T-helper 1 cell treated with Interleukin-12 subunit alpha and Interleukin-12 subunit beta and Interleukin-4 antibody, amounts not matched to agents 30 μg/mL and 1 μg/mL, for 36 hours (primary cell): ENCODE measurements at regions not wholly inside any gene's neighbourhood (a gene's known extent, or its start where the extent isn't known, plus 50 kb on each side); places are given as distances from the start of the nearest gene placed in this dataset.

Experiments
- H3K27ac Mint-ChIP-seq: one replicate; pipeline ENCODE4 v1.8.0; 2021; ENCODE audit warnings: mild to moderate bottlenecking, mixed read lengths
- H3K27me3 Mint-ChIP-seq: one replicate; pipeline ENCODE4 v1.8.0; 2021; ENCODE audit warnings: low read depth, mixed read lengths
- H3K36me3 Mint-ChIP-seq: one replicate; pipeline ENCODE4 v1.8.0; 2021; ENCODE audit warnings: low read depth, mixed read lengths
- H3K4me1 Mint-ChIP-seq: one replicate; pipeline ENCODE4 v1.8.0; 2021; ENCODE audit warnings: low read depth, mixed read lengths
- H3K4me3 Mint-ChIP-seq: one replicate; pipeline ENCODE4 v1.8.0; 2021; ENCODE audit warnings: mild to moderate bottlenecking, moderate library complexity, mixed read lengths
- H3K9me3 Mint-ChIP-seq: one replicate; pipeline ENCODE4 v1.8.0; 2021; ENCODE audit warnings: mixed read lengths

DNA sequence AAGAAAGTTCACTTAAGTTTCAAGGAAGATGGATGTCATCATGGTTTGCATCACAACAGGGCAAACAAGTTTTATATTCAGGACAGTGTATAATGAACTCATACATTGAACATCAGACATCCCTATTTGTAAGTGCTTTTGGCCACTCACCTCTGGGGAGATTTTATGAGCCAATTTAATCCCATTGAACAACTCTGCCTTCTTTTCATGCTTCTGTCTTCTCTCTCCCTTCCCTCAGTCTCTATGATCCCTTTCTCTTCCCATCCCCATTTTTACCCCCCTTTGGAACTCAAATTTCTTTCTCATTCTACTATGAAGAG lies 234.3 kb upstream of the POU2AF2 start:
- H3K36me3 Mint-ChIP-seq, result no peaks in the 10 kb centered on the region
- no peaks in the 10 kb centered on the region for H3K27me3 Mint-ChIP-seq
- no peak overlapping the region for H3K27ac Mint-ChIP-seq
- no peaks in the 10 kb centered on the region for H3K4me1 Mint-ChIP-seq
- H3K9me3 Mint-ChIP-seq, result no peaks in the 10 kb centered on the region
- H3K4me3 Mint-ChIP-seq, result no peak overlapping the region

DNA sequence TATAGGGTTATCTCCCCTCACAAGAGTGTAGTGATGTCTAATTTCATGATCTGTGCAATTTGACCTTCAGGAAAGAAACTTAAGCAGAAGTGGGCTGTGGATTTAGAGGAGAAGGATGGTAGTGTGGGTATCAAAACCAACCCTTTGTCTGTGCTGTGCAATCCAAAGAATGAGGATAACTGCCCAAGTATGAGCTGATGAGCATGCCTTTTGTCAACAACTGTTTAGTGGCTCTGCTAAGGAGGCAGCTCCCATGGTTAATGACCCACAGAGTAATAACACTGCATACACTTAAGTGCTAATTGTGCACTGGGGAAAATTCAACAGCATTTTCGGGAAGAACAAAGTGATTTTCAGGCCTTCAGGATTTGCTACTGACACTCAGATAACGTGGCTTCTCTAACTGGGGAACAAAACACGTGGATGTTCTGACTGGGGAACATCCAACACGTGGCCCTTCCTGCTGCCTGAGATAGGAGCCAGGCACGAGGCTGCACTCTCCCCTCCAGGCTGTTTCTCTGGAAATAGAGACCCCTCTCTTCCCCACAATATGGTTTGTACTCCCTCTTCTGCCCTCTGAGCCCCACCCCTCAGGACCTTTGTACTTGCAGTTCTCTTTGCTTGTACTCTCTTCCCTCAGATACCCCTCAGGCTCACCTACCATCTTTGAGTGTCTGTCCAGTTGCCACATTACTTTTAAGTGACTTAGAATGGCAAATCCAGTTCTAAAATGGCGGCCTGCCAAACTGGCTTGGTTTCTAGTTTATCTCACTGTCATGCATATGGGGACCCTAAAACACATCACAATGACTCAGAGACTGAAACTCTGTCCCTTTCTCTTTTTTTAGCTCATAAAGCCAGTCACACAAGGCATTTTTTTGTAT lies 234.9 kb upstream of the POU2AF2 start:
- Mint-ChIP-seq H3K27ac (no peak overlapping the region), H3K4me1 (no peaks in the 10 kb centered on the region), H3K4me3 (no peak overlapping the region), H3K36me3 (no peaks in the 10 kb centered on the region), H3K9me3 (no peaks in the 10 kb centered on the region), H3K27me3 (no peaks in the 10 kb centered on the region)

DNA sequence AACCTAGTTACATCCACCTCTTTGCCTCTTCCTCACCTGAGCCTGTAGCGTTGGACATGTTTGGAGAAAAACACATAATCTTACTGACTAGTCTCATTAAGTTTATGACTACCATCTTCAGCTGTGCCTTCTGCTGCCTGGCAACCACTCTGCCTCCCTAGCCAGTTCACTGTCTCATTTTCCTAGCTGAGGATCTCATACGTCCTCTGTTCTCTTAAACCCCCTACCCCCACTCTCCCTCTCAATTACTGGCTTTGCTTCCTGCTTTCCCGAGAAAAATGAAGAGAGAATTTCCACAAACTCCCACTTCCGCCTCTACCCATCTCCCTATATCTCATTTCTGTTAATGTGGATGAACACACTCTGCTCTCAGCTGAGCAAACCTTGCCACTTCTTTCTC lies 239.3 kb upstream of the POU2AF2 start:
- Mint-ChIP-seq H3K4me3 (no peak overlapping the region), H3K9me3 (no peaks in the 10 kb centered on the region), H3K27me3 (no peaks in the 10 kb centered on the region), H3K27ac (no peak overlapping the region), H3K4me1 (no peaks in the 10 kb centered on the region), H3K36me3 (no peaks in the 10 kb centered on the region)

DNA sequence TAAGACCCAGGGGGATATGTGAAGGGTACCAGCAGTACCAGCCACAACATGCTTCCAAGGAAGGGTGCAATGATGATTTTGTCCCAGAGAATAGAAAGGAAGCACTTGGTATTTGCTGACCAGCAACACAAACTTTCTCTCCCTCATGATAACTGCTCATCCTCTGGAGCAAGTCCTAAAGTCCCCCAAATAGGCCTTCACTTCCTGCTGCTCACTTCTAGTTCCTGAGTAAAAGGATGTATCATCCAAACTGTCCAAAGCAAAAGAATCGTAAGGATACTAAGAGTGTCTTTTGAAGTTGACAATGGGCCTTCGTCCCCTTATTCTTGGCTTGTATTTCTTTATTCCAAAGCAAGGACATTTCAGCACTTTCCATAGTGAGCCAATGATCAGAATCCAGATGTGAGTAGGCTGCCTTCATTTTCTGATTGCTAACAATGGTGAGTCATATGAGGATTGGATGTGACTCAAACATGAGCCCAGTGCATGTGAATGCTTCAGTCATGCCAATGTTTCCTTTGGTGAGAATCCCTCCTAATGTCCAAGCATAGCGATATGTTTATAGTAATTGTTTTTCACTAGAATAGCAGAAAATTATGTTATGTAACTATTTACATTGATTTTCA lies 243.4 kb upstream of the POU2AF2 start:
- Mint-ChIP-seq H3K4me1 (no peaks in the 10 kb centered on the region), H3K4me3 (no peak overlapping the region), H3K9me3 (no peaks in the 10 kb centered on the region), H3K27me3 (no peaks in the 10 kb centered on the region), H3K27ac (no peak overlapping the region), H3K36me3 (no peaks in the 10 kb centered on the region)

DNA sequence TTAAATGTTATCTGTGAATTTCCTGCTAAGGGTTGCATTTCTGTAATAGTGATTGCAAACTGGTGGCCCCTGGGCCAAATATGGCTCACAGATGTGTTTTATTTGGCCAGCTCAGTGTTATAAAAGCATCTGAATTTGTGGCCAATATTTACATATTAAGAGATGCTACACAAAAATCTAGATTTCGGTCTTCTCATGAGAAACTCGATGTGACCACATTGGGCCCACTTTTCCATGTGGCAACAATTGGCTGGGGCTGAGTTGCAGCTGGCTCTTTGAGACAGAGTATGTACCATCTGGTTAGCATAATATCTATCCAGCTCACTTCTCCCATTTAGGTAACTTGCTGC lies 244.5 kb upstream of the POU2AF2 start:
- H3K27ac Mint-ChIP-seq, result no peak overlapping the region
- peaks cover 4% of the 10 kb centered on the region for H3K27me3 Mint-ChIP-seq

DNA sequence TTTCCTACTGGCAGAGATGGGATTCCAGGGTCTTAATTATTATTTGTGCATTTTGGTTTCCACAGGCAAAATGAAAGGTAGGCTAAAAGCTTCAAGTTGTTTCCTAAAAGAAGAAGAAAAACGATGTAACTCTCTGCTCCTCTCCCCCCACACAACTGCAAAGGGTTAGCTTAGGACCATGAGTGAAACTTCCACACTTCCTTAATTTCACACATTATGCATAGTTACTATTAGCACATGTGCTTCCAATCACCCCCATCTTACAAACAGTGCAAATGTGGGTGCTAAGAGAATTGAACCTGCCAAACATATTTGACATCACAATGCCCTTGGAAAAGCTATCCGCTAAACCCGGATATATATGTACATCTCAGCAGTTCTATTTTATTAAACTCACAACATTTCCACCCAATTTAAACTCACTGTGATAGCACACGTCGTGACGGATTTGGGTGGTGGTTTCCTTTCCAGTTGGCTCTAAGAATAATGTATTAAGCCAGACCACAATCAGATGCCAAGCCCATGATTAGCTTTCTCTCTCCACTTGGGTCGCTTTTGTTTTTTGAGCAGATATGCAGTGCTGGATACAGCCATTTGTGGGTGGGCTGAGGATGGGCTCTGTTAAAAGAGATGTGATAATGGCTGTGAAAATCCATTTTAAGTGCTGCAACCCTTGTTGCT lies 245.0 kb upstream of the POU2AF2 start:
- H3K9me3 Mint-ChIP-seq, result no peaks in the 10 kb centered on the region
- H3K4me1 Mint-ChIP-seq, result no peaks in the 10 kb centered on the region
- H3K27ac Mint-ChIP-seq, result no peak overlapping the region
- H3K36me3 Mint-ChIP-seq, result no peaks in the 10 kb centered on the region
- H3K4me3 Mint-ChIP-seq, result no peak overlapping the region
- peaks cover 4% of the 10 kb centered on the region for H3K27me3 Mint-ChIP-seq

More for the DNA sequence above, 244.5 kb upstream of the POU2AF2 start:
- Mint-ChIP-seq H3K36me3 (no peaks in the 10 kb centered on the region), H3K9me3 (no peaks in the 10 kb centered on the region), H3K4me3 (no peak overlapping the region), H3K4me1 (no peaks in the 10 kb centered on the region)

DNA sequence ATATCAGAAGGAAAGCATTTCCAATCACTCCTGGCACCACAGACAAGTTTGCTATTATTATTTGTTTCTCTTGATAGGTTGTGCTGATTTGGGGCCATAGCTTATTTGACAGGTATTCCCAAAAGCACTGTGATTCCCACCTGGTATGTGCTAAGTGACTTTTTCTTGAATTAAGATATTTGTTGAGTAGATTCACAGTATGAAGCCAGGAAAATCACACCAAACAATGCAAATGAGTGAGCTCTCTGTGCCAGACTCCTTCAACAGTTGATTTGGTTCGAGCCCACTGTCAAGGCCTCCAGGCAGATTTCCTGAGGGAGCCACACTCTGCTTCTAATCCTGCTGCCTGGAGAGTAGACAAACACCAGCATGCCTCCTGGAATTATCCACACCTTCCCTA lies 253.0 kb upstream of the POU2AF2 start:
- Mint-ChIP-seq H3K36me3 (no peaks in the 10 kb centered on the region), H3K27me3 (peaks cover 4% of the 10 kb centered on the region), H3K4me3 (no peak overlapping the region), H3K4me1 (no peaks in the 10 kb centered on the region), H3K27ac (no peak overlapping the region), H3K9me3 (no peaks in the 10 kb centered on the region)

DNA sequence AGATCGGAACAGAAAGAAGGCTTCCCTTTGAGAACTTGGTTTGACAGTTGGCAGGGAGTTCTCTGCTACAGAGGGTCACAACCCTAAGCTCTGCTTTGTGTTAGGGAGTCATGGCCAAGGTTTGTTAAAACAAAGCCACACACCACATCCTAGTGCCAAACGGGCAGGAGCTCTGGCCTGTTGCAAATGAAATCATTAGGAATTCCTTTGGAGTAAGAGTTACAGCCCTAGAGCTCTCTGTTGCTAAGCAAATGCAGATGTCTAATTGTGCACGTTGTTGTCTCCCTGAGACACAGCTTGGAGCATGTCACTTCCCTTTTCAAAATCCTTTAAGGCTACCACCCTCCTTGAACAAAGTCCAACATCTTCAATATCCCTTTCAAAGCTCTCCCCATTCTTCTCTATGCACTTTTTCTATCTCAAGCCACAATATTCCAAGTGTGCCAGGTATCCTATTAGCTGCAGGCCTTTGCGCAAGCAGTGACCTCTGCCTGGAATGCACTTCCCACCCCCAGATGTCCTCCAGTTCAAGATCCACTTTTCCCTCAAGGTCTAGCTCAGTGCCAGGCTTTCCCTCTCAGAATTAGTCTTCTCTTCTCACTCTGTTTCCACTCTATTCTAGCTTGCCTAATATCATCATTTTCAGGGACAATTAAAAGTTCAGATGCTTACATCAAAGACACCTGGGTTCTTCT lies 253.7 kb upstream of the POU2AF2 start:
- H3K4me1 Mint-ChIP-seq, result no peaks in the 10 kb centered on the region
- no peak overlapping the region for H3K27ac Mint-ChIP-seq
- H3K4me3 Mint-ChIP-seq, result no peak overlapping the region

DNA sequence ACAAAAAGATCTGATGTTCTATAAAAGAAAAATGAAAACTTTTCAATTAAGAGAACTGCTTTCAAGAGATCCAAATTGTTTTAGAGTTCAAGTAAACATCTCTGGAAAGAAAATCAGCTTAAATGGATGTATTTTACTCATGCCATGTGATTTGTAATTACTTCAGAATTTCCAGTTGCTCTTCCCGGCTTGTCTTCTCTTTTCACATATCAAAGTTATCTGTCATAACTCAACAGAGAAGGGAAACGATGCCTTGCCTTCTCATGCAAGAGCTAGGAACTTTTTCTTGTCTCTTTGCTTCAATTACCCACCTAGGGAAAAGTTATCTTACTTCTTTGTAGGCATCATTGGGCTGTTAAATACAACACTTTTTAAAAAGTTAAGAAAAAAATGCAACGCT lies 255.2 kb upstream of the POU2AF2 start:
- Mint-ChIP-seq H3K4me3 (no peak overlapping the region), H3K9me3 (no peaks in the 10 kb centered on the region), H3K27ac (no peak overlapping the region), H3K36me3 (no peaks in the 10 kb centered on the region), H3K4me1 (no peaks in the 10 kb centered on the region), H3K27me3 (no peaks in the 10 kb centered on the region)

More for the DNA sequence above, 253.7 kb upstream of the POU2AF2 start:
- Mint-ChIP-seq H3K9me3 (no peaks in the 10 kb centered on the region), H3K27me3 (peaks cover 4% of the 10 kb centered on the region), H3K36me3 (no peaks in the 10 kb centered on the region)

DNA sequence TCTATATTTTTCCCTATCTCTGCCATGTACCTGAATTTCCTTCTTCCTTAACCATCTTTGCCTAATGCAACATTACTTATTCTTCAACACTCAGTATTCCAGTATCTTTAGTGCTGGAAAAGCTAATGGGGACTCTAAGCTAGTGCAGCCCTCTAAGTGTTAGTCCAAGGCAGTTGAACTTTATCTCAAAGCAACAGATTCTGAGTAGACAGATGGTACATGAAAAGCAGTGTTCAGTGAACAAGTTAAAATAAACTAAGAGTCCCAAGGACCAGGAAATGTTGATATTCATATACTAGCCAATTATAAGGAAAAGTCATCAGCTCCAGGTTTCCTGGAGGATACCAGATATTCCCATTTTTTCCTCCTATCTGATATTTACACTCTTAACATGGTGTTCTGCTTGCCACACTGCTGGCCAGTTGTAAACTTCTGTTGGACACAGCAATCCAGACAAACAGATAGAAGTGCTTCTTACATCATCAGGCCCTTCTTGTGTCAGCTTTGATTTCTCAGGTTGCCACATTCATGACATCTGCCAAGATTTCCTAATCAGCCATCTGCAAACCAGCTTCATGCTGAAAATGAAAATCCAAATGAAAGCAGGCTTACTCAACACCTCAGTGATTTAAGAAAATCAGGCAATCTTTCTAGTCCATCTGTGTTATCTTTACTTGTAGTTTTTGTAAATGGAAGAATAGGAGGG lies 255.9 kb upstream of the POU2AF2 start:
- H3K4me3 Mint-ChIP-seq, result no peak overlapping the region
- H3K27me3 Mint-ChIP-seq, result no peaks in the 10 kb centered on the region
- no peak overlapping the region for H3K27ac Mint-ChIP-seq
- no peaks in the 10 kb centered on the region for H3K9me3 Mint-ChIP-seq
- no peaks in the 10 kb centered on the region for H3K4me1 Mint-ChIP-seq
- H3K36me3 Mint-ChIP-seq, result no peaks in the 10 kb centered on the region

DNA sequence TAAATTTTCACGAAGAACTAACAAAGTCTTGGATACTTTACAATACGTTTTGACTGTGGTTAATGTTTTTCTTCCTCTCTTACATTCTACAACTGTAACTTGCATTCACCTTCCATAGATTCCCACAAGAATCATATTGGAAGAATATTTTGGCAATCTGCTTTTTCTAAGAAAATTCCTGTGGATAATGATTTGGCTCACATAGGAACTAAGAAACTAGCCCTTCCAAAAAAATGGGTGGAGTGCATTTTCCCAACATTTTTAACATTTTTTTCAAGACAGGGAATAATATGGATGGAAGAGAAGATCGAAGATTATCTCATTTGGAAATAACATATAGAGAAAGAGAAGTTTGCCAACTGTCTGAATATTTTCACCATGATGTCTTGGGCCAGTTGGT lies 256.9 kb upstream of the POU2AF2 start:
- Mint-ChIP-seq H3K4me1 (no peaks in the 10 kb centered on the region), H3K4me3 (no peak overlapping the region), H3K9me3 (no peaks in the 10 kb centered on the region), H3K36me3 (no peaks in the 10 kb centered on the region), H3K27me3 (no peaks in the 10 kb centered on the region), H3K27ac (no peak overlapping the region)

DNA sequence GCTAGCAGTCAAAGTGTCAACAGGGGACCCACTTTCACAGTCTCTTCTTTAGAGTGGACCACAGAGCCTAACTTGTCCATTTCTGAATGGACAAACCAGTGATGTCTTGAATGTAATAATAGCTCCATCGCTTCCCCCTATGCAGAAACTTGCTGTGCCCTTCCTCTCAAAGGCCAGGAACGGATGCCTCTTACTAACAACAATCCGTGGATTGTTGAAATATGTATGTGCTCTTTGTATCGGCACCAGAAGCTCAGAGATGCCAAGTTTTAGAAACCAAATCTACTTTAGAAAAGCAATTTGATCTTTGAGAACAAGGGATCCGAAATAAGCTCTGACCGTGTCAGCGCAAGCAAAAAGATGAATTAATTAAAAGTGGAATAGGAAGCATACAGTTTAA lies 259.5 kb upstream of the POU2AF2 start:
- no peaks in the 10 kb centered on the region for H3K9me3 Mint-ChIP-seq
- H3K27me3 Mint-ChIP-seq, result no peaks in the 10 kb centered on the region
- H3K36me3 Mint-ChIP-seq, result no peaks in the 10 kb centered on the region
- no peak overlapping the region for H3K4me3 Mint-ChIP-seq
- H3K27ac Mint-ChIP-seq, result no peak overlapping the region
- no peaks in the 10 kb centered on the region for H3K4me1 Mint-ChIP-seq

DNA sequence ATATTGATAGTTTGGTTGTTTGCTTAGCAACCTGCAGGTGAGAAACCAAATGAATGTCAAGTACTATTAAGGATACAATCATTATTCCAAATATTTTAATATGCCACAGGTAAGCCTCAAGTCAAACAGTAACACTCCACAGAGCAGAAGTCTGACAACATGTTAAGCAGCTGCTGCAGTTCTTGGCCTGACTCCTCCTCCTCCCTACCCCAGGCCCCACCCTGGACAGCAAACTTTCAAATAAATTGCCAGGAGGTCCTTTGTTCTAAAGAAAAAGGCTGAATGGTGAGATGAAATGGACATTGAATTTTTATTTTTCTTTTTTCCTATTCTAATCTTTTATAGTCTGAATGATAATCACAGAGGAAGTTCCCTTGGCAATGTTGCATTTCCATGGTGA lies 260.0 kb upstream of the POU2AF2 start:
- H3K4me3 Mint-ChIP-seq, result no peak overlapping the region
- no peaks in the 10 kb centered on the region for H3K9me3 Mint-ChIP-seq
- no peaks in the 10 kb centered on the region for H3K27me3 Mint-ChIP-seq
- H3K27ac Mint-ChIP-seq, result no peak overlapping the region
- no peaks in the 10 kb centered on the region for H3K4me1 Mint-ChIP-seq
- H3K36me3 Mint-ChIP-seq, result no peaks in the 10 kb centered on the region

DNA sequence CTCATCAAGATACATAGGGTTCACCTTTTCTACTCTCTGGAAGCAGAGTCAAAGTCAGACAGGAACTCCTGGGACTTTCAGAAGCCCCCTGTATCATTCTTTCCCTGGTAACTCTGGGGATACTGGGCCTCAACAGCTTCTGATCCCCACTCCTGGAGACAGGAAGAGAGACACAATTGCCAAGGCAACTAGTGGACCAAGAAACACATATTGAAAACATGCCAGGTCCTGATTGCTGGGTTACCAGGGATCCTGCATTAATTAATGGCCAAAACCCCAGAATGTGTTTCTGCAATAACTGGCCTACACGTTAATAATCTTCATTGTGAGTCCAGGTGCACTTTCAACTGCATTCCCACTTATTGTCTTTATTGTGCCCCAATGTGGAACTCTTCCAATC lies 260.8 kb upstream of the POU2AF2 start:
- Mint-ChIP-seq H3K27ac (no peak overlapping the region), H3K4me1 (no peaks in the 10 kb centered on the region), H3K4me3 (no peak overlapping the region), H3K27me3 (no peaks in the 10 kb centered on the region), H3K9me3 (peaks cover under 1% of the 10 kb centered on the region), H3K36me3 (no peaks in the 10 kb centered on the region)
